ACHN (cell line): ENCODE measurements at regions not wholly inside any gene's neighbourhood (a gene's known extent, or its start where the extent isn't known, plus 50 kb on each side); places are given as distances from the start of the nearest gene placed in this dataset.
"Not testable (repeated sequence)": the region's sequence is repeated elsewhere in the genome, so short reads cannot be mapped to it uniquely, and the experiment has no call there.

Experiments
- DNase-seq: peaks from one replicate; pipeline ENCODE4 v3.0.0-alpha.2; 2015
- in situ Hi-C: cut with HindIII; loops from 2 replicates; pipeline ENCODE4 v1.10.0; 2017; ENCODE audit warnings: low sequenced_read_pairs, low pct_ligation_motif_present, low pct_unique_long_range_greater_than_20kb

- in situ Hi-C loops, result no loop called here
- no peak for DNase-seq
Observed at GRCh38 chr7:25594728-25595127, 366.4 kb upstream of the NPVF start.

DNA sequence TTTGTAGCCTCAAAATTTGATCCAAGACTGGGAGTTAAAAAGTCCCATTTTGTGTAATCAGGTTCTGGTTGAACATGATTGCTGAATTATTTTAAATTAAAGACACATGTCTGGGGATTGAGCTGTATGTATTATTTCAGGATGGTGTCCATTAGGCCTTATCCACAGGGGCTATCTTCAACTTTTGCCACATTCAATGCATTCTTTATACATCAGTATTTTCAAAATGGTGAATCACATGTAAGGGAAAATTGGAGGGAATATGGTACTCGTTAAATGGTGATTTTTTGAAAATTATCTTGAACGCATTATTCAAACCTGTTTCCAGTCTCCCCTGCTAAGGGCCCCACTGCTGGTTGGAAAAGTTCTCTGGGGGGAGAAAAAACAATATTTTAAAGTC lies 367.7 kb upstream of the NPVF start:
- in situ Hi-C loops, result no loop called here

GRCh38 chr7:25596443-25596842 lies 368.2 kb upstream of the NPVF start:
- DNase-seq, result no peak
- in situ Hi-C loops, result no loop called here

More for the DNA sequence above, 367.7 kb upstream of the NPVF start:
- DNase-seq, result no peak

DNA sequence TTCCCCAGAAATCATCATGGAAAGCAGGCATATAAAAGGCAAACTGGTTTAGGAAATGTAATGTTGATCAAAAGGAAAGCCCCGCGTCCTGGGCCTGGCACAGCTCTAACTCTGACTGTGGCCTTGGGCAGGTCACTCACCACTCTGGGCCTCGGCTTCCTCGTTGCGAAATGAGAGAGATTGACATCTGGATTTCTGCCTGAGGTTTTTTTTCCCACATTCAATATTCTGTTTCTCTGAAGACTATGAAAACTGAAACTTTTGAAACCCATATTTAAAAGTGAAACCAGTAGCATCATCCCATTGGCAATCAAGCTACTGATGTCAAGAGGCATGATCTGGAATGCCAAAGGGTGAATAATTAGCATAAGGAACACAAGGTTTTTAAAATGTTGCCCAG lies 369.7 kb upstream of the NPVF start:
- DNase-seq, result no peak
- in situ Hi-C loops, result no loop called here

DNA sequence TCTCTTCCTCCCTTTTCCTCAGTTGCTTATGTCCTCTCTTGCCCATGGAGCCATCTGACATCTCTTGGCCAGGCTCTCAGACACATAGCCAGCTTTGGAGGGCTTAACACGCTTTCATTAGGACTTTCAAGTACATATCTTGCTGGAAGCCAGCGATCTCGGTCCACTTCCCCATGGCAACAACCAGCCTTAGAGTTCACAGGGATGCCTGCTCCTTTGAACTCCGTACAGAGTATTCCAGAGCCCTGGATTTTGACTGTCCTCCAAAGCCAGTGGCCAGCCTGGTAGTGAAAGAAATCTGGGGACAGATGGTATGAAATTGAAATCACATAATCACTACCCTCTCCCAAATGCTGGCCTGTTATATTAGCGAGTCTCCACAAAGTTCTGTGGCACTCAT lies 370.5 kb upstream of the NPVF start:
- in situ Hi-C loops, result no loop called here
- no peak for DNase-seq

DNA sequence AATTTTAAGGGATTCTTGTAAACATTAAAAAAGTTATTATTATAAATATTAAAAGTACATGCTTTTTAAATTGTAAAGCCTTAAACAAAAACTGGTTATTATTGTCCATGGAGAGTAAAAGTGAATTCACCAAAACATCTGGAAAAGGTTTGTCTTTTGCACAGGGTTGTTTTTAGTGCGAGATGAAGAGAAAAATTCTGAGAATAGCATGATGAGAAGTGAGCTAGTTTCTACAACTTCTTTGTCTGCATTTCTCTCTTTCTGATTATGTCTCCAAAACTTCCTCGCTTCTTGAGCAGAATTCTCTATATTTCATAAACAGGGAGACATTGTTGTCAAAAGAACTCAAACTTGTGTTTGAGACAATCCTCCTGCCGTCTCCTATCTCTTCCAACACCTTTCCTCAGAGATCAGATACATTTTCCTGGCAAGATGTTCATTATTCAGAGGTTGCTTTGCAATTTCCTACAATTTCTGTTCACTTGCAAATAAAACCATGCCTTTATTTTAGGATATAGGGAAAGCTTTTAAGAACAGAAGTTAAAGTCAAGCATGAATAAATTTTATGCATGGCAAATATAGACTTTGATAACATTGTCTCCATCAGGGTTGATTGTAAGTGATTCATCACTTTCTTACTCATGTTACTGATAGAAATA lies 372.1 kb upstream of the NPVF start:
- DNase-seq, result no peak
- in situ Hi-C loops, result no loop called here

- DNase-seq, in situ Hi-C loops: not testable (repeated sequence)
Observed at GRCh38 chr7:25602730-25603426, 374.6 kb upstream of the NPVF start.

GRCh38 chr7:25603427-25603740 lies 375.1 kb upstream of the NPVF start:
- DNase-seq, in situ Hi-C loops: not testable (repeated sequence)

GRCh38 chr7:25611196-25611595 lies 382.9 kb upstream of the NPVF start:
- in situ Hi-C loops, result no loop called here
- DNase-seq, result no peak

DNA sequence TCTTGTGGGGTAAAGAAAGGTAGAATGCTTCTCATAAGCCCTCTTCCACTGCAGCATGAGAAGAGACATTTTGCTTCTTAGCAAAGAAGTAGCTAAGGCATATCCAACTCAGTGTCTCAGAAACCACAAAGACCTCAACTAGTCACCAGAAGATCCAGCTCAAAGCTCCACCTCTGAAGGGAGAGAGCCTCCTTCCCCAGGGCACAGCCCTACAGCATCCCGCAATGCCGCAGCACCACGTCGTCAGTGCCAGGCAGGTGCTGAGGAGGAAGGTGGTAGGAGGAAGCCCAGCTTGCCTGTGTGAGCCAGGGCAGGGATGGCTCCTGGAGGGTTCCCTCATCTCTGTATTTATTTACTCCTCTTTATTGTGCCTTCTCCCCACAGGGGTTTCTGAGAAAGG lies 385.6 kb upstream of the NPVF start:
- in situ Hi-C loops, result no loop called here
- no peak for DNase-seq

DNA sequence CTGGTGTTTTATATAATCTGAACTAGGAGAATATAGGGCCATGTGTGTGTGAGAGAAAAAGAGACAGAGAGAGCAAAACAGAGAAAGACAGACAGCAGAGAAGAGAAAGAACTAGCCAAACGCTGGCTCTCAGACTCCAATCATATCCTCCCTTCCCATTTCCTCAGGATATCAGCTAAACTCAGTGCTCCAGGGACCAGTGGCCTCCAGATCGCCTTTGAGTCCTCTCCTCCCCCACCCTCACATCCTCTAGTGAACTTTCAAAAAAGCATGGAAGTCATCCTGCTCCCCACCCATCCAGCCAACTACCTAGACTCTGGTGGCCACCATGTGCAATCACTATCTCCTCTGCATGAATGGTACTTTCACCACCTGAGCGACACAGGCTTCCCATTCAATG lies 386.1 kb upstream of the NPVF start:
- no peak for DNase-seq
- in situ Hi-C loops, result no loop called here

DNA sequence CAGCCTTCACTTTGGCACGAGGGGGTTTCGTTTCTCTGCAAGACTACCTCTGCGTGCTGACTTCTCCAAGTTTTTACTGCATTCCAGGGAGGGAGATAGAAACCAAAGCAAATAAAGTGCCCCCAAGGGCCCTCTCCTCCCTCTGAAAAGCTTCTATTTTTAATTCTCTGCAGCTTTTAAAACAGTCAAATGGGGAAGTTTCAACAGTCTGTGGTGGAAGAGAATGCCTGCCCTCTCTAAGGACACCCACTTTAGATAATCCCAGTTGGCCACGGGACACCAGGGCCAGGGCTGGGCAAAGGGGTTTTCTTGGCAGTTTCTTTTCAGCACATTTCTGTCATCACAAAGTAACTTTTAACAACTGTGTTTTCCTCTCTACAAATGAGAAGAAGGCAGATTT lies 386.7 kb upstream of the NPVF start:
- DNase-seq, result no peak
- in situ Hi-C loops, result no loop called here

- DNase-seq, result no peak
- in situ Hi-C loops, result no loop called here
Observed at GRCh38 chr7:25615593-25615992, 387.3 kb upstream of the NPVF start.

- in situ Hi-C loops, result no loop called here
- no peak for DNase-seq
Observed at GRCh38 chr7:25617214-25617613, 388.9 kb upstream of the NPVF start.

GRCh38 chr7:25617673-25618072 lies 389.4 kb upstream of the NPVF start:
- in situ Hi-C loops, result no loop called here
- DNase-seq, result no peak

- no peak for DNase-seq
- in situ Hi-C loops, result no loop called here
Observed at GRCh38 chr7:25619381-25619780, 391.1 kb upstream of the NPVF start.

DNA sequence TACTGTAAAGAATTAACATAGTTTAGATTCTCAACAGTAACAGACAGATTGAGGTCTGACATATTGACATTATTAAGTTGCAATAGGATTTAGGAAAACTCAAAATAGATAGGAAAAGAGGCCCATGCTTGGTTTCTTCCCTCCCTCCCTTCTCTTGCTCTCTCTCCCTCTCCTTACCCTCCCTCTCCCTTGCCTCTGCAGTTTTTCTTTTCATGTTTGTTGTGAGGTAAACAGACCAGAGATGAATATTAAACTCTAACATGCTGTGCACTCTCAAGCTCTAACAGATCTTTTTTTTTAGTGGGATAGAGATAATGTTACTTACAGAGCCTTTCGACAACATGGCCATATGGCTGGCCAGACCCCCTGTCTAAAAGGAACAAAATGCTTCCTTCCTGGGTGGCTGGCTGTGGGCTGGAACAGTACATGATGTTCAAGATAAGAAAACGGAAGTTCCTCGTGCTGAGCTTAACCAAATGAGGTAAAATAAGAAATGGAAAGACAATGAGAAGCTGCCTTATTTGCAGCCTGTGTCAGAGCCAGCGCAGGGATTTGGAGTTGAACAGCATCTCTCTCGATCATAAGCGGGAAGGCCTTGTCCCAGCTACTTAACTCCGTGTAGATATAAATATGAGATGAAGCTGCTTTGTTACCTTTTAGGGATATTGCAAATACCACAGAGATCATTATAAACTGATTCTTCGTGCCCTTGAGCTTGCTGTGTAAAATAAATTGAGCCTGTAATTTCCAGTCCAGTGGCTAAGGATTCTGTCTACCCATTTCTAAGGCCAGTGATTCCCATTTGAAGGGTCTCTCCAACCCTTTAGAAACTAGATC lies 391.9 kb upstream of the NPVF start:
- DNase-seq, result no peak
- in situ Hi-C loops, result no loop called here

DNA sequence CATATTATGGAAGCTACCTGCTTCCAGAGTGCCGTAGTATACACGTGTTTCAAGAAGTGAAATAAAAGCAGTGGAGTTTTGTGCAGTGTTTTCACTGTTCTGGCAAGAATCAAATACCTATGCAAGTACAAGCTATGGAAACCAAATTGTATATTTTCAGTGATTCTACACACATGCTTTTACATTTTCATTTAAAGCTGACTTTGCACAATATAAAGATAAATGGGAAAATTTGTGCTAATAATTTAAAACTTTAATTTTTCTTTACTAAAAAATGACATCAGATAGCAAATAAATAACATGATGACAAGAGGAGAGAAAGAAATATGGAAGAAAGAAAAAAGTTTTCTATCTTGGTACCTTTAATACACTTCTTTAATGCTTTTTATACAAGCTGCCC lies 393.7 kb upstream of the NPVF start:
- no peak for DNase-seq
- in situ Hi-C loops, result no loop called here

DNA sequence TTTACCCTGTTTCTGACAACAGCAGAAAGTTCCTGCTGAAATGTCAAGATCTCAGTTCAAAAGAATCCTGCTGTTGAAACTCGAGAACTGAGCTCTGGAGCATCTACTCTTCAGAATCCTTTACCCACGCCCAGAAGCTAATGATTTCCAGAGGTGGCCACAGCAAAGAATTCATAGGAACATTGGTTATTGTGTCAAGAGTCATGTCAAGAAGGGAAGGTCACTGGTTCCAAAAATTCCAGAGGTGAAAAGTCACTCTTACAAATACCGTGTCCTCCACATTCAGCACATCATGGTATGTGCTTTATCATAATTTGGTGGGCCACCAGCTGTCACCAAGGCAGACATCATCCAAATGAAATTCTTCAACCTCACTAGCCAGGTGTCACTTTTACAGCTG lies 394.4 kb upstream of the NPVF start:
- in situ Hi-C loops, result no loop called here
- DNase-seq, result no peak

- no peak for DNase-seq
- in situ Hi-C loops, result no loop called here
Observed at GRCh38 chr7:25624051-25624450, 395.8 kb upstream of the NPVF start.
